ENCODE measurements at regions not wholly inside any gene's neighbourhood (a gene's known extent, or its start where the extent isn't known, plus 50 kb on each side); places are given as distances from the start of the nearest gene placed in this dataset.

- Mint-ChIP-seq H3K27me3 (no peaks in the 10 kb centered on the region), H3K9me3 (ENCODE audit: low read depth) (no peaks in the 10 kb centered on the region), H3K36me3 (ENCODE audit: insufficient read depth) (no peaks in the 10 kb centered on the region), H3K4me3 (ENCODE audit: low read depth) (no peak overlapping the region), H3K27ac (no peak overlapping the region), H3K4me1 (ENCODE audit: low read depth) (no peaks in the 10 kb centered on the region)
- no peak for TF ChIP-seq CTCF (IDR thresholded peaks at IDR 0.05; ENCODE audit: unreplicated experiment)
- DNase-seq (ENCODE audit: low spot score, unreplicated experiment): no peak
Measured at GRCh38 chr1:72649991-72650390, 367.7 kb upstream of the NEGR1 start.

GRCh38 chr1:72649211-72649888, 367.0 kb upstream of the NEGR1 start:
- Mint-ChIP-seq H3K27me3 (no peaks in the 10 kb centered on the region), H3K27ac (no peak overlapping the region), H3K4me3 (ENCODE audit: low read depth) (no peak overlapping the region), H3K36me3 (ENCODE audit: insufficient read depth) (no peaks in the 10 kb centered on the region), H3K9me3 (ENCODE audit: low read depth) (no peaks in the 10 kb centered on the region), H3K4me1 (ENCODE audit: low read depth) (no peaks in the 10 kb centered on the region)
- DNase-seq (ENCODE audit: low spot score, unreplicated experiment): no peak
- TF ChIP-seq CTCF (IDR thresholded peaks at IDR 0.05; ENCODE audit: unreplicated experiment): no peak

GRCh38 chr1:72648465-72648864, 366.1 kb upstream of the NEGR1 start:
- no peaks in the 10 kb centered on the region for H3K36me3 Mint-ChIP-seq (ENCODE audit: insufficient read depth)
- DNase-seq (ENCODE audit: low spot score, unreplicated experiment): no peak
- H3K9me3 Mint-ChIP-seq (ENCODE audit: low read depth): no peaks in the 10 kb centered on the region
- TF ChIP-seq CTCF (IDR thresholded peaks at IDR 0.05; ENCODE audit: unreplicated experiment): no peak
- no peak overlapping the region for H3K4me3 Mint-ChIP-seq (ENCODE audit: low read depth)
- H3K27me3 Mint-ChIP-seq: no peaks in the 10 kb centered on the region
- H3K27ac Mint-ChIP-seq: no peak overlapping the region
- no peaks in the 10 kb centered on the region for H3K4me1 Mint-ChIP-seq (ENCODE audit: low read depth)

- no peak for DNase-seq (ENCODE audit: low spot score, unreplicated experiment)
- H3K27me3 Mint-ChIP-seq: no peaks in the 10 kb centered on the region
- H3K4me1 Mint-ChIP-seq (ENCODE audit: low read depth): no peaks in the 10 kb centered on the region
- no peak overlapping the region for H3K4me3 Mint-ChIP-seq (ENCODE audit: low read depth)
- TF ChIP-seq CTCF (IDR thresholded peaks at IDR 0.05; ENCODE audit: unreplicated experiment): no peak
- H3K27ac Mint-ChIP-seq: no peak overlapping the region
- H3K9me3 Mint-ChIP-seq (ENCODE audit: low read depth): no peaks in the 10 kb centered on the region
- H3K36me3 Mint-ChIP-seq (ENCODE audit: insufficient read depth): no peaks in the 10 kb centered on the region
Measured at GRCh38 chr1:72643142-72643541, 360.8 kb upstream of the NEGR1 start.

GRCh38 chr1:72637593-72637992, 355.3 kb upstream of the NEGR1 start:
- no peak for DNase-seq (ENCODE audit: low spot score, unreplicated experiment)
- Mint-ChIP-seq H3K4me1 (ENCODE audit: low read depth) (peaks cover 8% of the 10 kb centered on the region), H3K4me3 (ENCODE audit: low read depth) (no peak overlapping the region), H3K36me3 (ENCODE audit: insufficient read depth) (no peaks in the 10 kb centered on the region), H3K27ac (no peak overlapping the region), H3K27me3 (no peaks in the 10 kb centered on the region), H3K9me3 (ENCODE audit: low read depth) (no peaks in the 10 kb centered on the region)
- no peak for TF ChIP-seq CTCF (IDR thresholded peaks at IDR 0.05; ENCODE audit: unreplicated experiment)
